ENCODE measurements at regions not wholly inside any gene's neighbourhood (a gene's known extent, or its start where the extent isn't known, plus 50 kb on each side); places are given as distances from the start of the nearest gene placed in this dataset.
"Not testable (repeated sequence)": the region's sequence is repeated elsewhere in the genome, so short reads cannot be mapped to it uniquely, and the experiment has no call there.

DNA sequence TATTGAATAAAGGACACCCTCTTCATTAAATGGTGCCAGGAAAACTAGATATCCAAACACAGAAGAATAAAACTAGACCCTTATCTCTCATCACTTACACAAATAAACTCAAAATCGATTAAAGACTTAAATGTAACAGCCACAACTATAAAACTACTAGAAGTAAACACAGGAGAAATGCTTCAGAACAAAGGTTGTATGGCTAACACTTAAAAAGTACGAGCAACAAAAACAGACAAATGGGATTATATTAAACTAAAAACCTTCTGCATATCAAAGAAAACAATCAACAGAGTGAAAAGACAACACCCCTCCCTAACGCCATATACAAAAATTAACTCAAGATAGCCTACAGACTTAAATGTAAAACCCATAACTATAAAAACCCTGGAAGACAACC lies 104.7 kb upstream of the CLEC6A start:
- CTCF ChIA-PET; H3K4me3 ChIP-seq (replicated peaks in 1 of 3; ENCODE audit: insufficient read depth in 1 of 3, low read depth in 1 of 3, low read length in 3 of 3); intact Hi-C loops (cut with micrococcal nuclease); H3K36me3 ChIP-seq (ENCODE audit: control insufficient read depth in 2 of 2, extremely low read depth in 1 of 2, insufficient read depth in 2 of 2, low read length in 2 of 2); POLR2A ChIA-PET; BruUV-seq (replicated peaks); H3K79me2 ChIP-seq (ENCODE audit: control insufficient read depth, insufficient read depth, low read length); H3K27me3 ChIP-seq (ENCODE audit: control insufficient read depth in 2 of 2, insufficient read depth in 2 of 2, low read length in 2 of 2); H2AFZ ChIP-seq (ENCODE audit: low read depth, low read length); H3K27ac ChIP-seq (ENCODE audit: insufficient read depth, low read depth, low read length); H3K9ac ChIP-seq (replicated peaks; ENCODE audit: extremely low read depth, insufficient read depth, low read length); H3K9me3 ChIP-seq (replicated peaks; ENCODE audit: control insufficient read depth, insufficient read depth, low read length); H3K9me1 ChIP-seq (replicated peaks; ENCODE audit: control insufficient read depth, extremely low read depth, insufficient read depth, low read length); H3K4me1 ChIP-seq (ENCODE audit: control insufficient read depth, extremely low read depth, insufficient read depth, low read length); H3K4me2 ChIP-seq (ENCODE audit: insufficient read depth, low read length); dilution Hi-C loops (cut with MboI; ENCODE audit: extremely low pct_ligation_motif_present, low sequenced_read_pairs); DNase-seq (ENCODE audit: low read depth, low spot score); H4K20me1 ChIP-seq (replicated peaks; ENCODE audit: control insufficient read depth, extremely low read depth, insufficient read depth, low read length); FAIRE-seq: not testable (repeated sequence)

- H3K9me3 ChIP-seq (replicated peaks; ENCODE audit: control insufficient read depth, insufficient read depth, low read length); H3K4me3 ChIP-seq (replicated peaks in 1 of 3; ENCODE audit: insufficient read depth in 1 of 3, low read depth in 1 of 3, low read length in 3 of 3); H3K9me1 ChIP-seq (replicated peaks; ENCODE audit: control insufficient read depth, extremely low read depth, insufficient read depth, low read length); H3K79me2 ChIP-seq (ENCODE audit: control insufficient read depth, insufficient read depth, low read length); H3K4me2 ChIP-seq (ENCODE audit: insufficient read depth, low read length); H3K4me1 ChIP-seq (ENCODE audit: control insufficient read depth, extremely low read depth, insufficient read depth, low read length); H3K9ac ChIP-seq (replicated peaks; ENCODE audit: extremely low read depth, insufficient read depth, low read length); H3K27me3 ChIP-seq (ENCODE audit: control insufficient read depth in 2 of 2, insufficient read depth in 2 of 2, low read length in 2 of 2); H3K27ac ChIP-seq (ENCODE audit: insufficient read depth, low read depth, low read length); POLR2A ChIA-PET; CTCF ChIA-PET; intact Hi-C loops (cut with micrococcal nuclease); H4K20me1 ChIP-seq (replicated peaks; ENCODE audit: control insufficient read depth, extremely low read depth, insufficient read depth, low read length); dilution Hi-C loops (cut with MboI; ENCODE audit: extremely low pct_ligation_motif_present, low sequenced_read_pairs); H3K36me3 ChIP-seq (ENCODE audit: control insufficient read depth in 2 of 2, extremely low read depth in 1 of 2, insufficient read depth in 2 of 2, low read length in 2 of 2); FAIRE-seq; DNase-seq (ENCODE audit: low read depth, low spot score); BruUV-seq (replicated peaks); H2AFZ ChIP-seq (ENCODE audit: low read depth, low read length): not testable (repeated sequence)
Observed at GRCh38 chr12:8354741-8355140, 101.0 kb upstream of the CLEC6A start.

DNA sequence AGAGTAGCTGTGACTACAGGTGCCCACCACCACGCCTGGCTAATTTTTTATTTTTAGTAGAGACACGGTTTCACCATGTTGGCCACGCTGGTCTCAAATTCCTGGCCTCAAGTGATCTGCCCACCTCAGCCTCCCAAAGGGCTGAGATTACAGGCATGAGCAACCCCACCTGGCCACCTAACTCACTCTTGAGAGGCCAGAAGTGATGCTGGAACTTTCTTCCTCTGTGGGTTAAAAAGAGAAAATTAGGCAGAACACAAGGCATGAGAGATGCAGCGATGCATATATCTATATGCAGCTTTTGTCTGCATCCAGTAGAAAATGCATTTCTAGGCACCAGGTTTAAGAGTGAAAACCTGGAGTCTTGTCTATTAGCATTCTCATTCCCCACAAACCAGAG lies 100.2 kb upstream of the CLEC6A start:
- H3K4me2 ChIP-seq (ENCODE audit: insufficient read depth, low read length); POLR2A ChIA-PET; CTCF ChIA-PET; H3K9me3 ChIP-seq (replicated peaks; ENCODE audit: control insufficient read depth, insufficient read depth, low read length); DNase-seq (ENCODE audit: low read depth, low spot score); H3K4me3 ChIP-seq (replicated peaks in 1 of 3; ENCODE audit: insufficient read depth in 1 of 3, low read depth in 1 of 3, low read length in 3 of 3); H3K27ac ChIP-seq (ENCODE audit: insufficient read depth, low read depth, low read length); FAIRE-seq; H3K9me1 ChIP-seq (replicated peaks; ENCODE audit: control insufficient read depth, extremely low read depth, insufficient read depth, low read length); H3K9ac ChIP-seq (replicated peaks; ENCODE audit: extremely low read depth, insufficient read depth, low read length); H3K36me3 ChIP-seq (ENCODE audit: control insufficient read depth in 2 of 2, extremely low read depth in 1 of 2, insufficient read depth in 2 of 2, low read length in 2 of 2); H4K20me1 ChIP-seq (replicated peaks; ENCODE audit: control insufficient read depth, extremely low read depth, insufficient read depth, low read length); H3K27me3 ChIP-seq (ENCODE audit: control insufficient read depth in 2 of 2, insufficient read depth in 2 of 2, low read length in 2 of 2); intact Hi-C loops (cut with micrococcal nuclease); dilution Hi-C loops (cut with MboI; ENCODE audit: extremely low pct_ligation_motif_present, low sequenced_read_pairs); H3K4me1 ChIP-seq (ENCODE audit: control insufficient read depth, extremely low read depth, insufficient read depth, low read length); H2AFZ ChIP-seq (ENCODE audit: low read depth, low read length); BruUV-seq (replicated peaks); H3K79me2 ChIP-seq (ENCODE audit: control insufficient read depth, insufficient read depth, low read length): not testable (repeated sequence)

Data from endothelial cell of umbilical vein (primary cell).